NCI-H345 treated with DMSO at 0.1 percent for 48 hours (cell line): ENCODE measurements at regions not wholly inside any gene's neighbourhood (a gene's known extent, or its start where the extent isn't known, plus 50 kb on each side); places are given as distances from the start of the nearest gene placed in this dataset.

Experiments
- DNase-seq: peaks from one replicate; lab custom pipeline; 2025; ENCODE audit not compliant: unreplicated experiment; lab: John Stamatoyannopoulos, UW

GRCh38 chr16:86739178-86739577 lies 160.8 kb downstream of the FOXL1 start:
- DNase-seq = no peak

DNA sequence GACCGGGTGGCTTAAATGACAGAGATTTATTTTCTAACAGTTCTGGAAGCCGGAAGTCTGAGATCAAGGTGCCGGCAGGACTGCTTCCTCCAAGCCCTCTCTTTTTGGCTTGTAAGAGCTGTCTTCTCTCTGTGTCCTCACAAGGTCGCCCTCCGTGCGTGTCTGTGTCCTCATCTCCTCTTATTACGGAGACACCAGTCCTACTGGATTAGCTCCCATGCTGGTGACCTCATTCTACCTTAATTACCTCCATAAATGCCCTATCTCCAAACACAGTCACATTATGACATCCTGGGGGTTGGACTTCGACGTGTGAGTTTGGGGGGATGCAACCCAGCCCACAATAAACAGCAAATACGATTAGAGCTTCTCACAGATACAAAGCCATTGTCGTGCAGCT lies 161.5 kb downstream of the FOXL1 start:
- DNase-seq = no peak

DNA sequence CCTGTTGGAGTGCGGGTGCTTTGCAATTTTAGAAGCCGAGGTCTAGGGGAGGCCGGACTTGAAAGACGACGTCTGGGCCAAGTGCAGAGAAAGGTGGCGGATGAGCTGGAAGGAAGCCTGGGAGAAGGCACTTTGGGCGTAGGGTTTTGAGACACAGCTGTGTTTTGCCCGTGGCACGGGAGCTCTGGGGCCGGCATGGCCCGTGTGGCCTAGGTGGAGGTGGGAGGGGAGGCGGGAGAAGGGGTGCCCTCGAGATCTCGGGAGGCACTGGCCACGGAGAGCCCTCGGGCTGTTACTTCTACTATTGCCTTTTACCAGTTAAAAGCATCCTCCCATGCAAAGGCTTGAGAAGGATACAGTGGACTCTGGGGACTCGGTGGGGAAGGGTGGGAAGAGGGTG lies 161.9 kb downstream of the FOXL1 start:
- no peak for DNase-seq

GRCh38 chr16:86740906-86741799 lies 162.8 kb downstream of the FOXL1 start:
- no peak for DNase-seq

DNA sequence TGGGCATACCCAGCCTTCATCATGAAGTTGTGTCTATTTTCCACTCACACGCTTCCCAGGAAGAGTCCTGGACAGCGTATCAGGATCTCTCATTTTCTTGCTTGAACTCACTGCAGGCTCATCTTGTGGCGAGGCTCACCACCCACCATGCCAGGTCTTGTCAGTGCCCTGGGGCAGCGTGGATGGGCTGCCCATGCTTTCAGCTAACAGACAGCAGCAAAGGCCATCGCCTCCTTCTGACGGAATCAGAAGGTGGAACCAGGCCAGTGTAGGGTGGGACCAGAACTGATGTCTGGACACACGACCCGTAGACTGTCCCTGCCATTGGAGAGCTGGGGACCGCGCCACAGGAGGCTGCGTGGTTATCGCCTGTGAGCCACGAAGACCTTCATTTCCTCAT lies 169.4 kb downstream of the FOXL1 start:
- DNase-seq = no peak

DNA sequence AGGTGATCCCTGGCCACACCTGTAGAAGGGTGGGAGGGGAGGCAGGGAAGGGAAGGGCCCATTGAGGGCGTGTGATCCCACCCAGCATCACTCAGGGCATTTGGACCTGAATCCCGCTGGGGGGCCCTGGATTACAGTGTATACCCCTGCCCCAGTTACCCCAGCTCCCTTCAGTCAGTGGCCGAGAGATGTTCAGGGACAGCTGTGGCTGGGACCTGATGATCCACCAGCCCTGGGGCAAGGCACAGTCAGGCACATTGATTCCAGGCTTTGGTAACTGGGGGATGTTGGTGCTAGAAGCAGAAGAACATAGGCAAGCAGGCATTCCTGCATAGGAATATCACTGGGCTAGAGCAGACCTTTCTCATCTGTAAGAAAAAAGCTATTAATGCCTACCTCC lies 170.3 kb downstream of the FOXL1 start:
- DNase-seq = no peak

DNA sequence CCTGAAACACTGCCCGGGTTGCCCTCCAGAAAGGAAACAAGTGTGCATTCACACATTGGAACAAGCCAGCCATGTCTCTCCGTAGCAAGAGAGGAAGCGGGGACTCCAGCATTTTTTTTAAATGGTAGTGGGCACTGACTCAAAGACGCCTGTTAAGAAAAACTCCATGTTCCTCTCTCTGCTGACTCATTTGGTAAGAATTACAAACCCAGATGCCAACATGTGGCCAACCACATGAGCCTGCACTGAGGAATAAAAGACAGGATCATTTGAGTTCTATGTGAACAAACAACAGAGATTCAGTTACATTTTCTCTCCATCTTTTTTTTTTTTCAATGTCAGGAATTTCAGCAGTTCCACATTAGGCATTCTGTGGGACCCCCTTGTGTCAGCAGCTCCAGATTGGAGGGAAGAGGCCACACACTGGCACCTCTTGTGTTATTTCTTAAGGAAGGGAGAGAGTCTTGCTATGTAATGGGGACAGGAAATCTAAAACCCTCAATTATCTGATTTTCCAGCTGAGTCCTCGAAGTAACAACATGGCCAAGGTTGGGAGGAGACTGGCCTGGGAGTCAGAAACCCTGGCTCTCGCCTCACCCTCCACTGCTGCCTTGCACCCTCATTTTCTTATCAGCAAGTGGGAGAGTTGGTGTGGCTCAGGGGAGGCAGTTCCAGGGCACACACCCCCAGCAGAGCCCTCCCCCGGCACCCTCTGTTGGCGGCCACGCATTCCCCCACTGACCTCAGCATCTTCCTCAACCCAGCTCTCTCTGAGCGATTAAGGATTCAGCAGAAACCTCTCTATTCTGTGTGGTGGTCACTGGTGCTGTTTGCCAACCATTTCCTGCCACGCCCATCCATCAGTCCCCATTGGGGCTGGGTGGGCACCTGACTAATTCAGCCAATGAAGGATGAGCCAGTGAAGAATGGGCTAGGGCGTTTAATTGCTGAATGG lies 173.0 kb downstream of the FOXL1 start:
- DNase-seq = no peak

DNA sequence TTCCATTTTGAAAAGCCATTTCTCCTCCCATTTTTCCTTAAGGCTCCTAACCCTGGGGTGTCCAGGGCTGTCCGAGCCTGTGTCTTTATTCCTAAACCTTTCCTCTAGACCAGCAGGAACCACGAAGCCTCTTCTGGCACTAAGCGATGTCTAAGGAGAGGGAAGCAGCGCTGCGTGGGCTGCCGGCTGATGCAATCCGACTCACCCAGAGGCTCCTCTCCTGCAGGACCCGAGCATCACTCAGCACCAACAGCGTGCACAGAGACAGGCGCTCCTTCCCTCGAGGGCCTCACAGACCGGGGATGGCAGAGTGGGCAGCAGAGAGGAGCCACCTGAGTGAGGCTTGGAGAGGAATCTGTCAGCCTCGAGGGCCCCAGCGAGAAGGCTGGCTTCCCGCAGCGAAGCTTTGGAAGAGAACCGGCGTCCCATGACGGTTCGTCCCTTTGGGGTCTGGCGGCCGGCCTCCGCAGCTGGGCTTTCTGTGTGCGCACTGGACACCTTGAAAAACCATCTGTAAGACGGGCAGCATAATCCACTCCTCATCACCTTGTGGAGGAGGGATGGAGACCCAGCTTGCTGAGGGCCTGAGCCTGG lies 174.3 kb downstream of the FOXL1 start:
- DNase-seq = no peak

DNA sequence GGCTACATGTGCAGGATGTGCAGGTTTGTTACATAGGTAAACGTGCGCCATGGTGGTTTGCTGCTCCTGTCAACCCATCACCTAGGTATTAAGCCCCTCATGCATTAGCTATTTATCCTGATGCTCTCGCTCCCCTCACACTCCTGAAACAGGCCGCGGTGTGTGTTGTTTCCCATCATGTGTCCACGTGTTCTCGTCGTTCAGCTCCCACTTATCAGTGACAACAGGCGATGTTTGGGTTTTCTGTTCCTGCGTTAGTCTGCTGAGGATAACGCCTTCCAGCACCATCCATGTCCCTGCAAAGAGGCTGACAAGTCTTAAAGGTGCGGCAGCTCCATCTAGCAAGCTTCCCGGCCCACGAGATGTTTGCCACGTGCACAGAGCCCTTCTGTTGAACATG lies 175.1 kb downstream of the FOXL1 start:
- DNase-seq = no peak

- no peak for DNase-seq
These were observed 177.2 kb downstream of the FOXL1 start for GRCh38 chr16:86755571-86756006.

DNA sequence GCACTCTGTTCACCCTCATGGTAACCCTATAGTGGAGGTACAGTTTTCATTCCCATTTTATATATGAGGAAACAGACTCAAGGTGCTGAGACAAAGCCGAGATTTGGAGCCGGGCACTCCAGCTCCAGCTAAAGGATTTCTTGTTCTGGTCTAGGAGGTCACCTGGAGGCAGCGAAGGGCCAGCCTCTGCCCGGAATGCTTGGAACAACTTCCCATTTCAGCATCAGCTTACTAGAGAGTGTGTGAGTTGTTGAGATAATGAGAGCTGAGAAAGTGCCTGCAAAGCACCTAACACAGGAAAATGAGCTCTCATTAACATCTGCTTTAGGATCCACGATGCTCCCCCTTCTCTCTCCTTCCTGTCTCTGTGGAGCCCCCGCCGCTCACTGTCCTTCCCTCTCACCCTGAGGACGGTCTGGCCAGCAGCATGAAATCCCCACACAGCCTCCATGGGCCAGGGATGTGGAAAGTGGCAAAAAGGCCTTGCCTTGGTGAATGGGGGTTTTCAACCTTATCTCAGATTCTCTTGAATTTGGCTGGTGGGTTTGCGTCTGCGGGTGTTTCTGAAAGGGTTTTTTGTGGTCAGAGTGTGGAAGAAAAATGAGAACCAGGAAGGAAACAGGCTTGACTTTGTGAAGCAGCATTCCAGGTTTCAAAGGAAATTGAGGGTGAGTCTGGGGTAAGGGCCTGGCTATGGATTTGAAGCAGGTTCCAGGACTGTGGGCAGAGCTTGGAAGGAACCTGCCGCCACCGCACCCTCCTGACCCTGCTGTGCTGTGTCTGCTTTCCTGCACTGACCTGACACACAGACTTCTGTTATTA lies 178.7 kb downstream of the FOXL1 start:
- no peak for DNase-seq

DNA sequence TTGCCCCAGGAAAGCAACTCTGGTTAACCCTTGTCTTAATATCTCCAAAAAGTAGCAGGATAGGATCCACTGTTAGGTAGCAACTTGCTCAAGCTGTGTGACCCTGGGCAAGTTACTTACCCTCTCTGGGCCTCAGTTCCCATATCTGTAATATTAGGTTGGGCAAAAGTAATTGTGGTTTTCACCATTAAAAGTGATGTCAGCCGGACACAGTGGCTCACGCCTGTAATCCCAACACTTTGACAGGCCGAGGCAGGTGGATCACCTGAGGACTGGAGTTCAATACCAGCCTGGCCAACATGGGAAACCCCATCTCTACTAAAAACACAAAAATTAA lies 179.3 kb downstream of the FOXL1 start:
- DNase-seq = no peak

- no peak for DNase-seq
These were observed 180.6 kb downstream of the FOXL1 start for GRCh38 chr16:86758932-86759331.

DNA sequence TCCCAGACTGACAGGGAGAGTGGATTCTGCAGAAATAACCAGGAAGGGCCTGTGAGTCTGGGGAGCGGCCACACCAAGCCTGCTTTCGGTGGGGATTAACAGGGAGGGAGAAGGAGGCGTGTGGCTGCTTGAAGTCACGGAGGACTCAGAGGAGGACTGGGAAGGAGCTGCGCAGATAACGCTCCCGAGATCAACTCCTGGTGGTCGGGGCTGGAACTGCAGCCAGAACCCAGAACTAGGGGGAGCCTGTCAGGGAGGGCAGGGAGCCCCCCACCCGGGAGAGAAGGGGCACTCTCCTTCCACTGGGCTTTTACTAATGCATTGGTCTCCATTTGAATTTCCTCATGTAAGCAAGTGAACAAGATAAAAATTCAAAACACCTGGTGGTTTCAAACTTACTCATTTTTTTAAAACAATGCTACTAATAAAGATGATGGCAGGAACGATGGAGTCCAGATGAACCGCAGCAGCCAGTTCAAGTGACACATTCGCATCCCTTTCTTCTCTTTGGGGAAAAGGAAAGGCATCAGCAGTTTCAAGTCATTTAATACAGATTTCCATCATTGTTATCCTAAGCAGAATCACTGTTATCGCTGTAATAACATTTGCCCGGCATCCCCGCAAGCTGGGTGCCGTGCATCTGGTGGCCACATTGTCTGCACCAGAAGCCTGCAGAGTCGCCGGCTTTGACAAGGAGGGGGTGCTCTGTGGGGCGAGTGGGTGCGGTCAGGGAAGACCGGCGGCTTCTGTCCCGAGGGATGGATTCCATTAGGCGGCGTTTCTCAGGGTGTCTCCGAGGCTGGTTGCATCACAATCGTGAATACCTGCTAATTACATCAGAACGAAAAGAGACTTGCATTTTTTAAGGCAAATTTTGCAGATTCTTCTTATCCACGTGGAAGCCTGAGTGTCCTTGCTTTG lies 183.0 kb downstream of the FOXL1 start:
- DNase-seq = no peak

DNA sequence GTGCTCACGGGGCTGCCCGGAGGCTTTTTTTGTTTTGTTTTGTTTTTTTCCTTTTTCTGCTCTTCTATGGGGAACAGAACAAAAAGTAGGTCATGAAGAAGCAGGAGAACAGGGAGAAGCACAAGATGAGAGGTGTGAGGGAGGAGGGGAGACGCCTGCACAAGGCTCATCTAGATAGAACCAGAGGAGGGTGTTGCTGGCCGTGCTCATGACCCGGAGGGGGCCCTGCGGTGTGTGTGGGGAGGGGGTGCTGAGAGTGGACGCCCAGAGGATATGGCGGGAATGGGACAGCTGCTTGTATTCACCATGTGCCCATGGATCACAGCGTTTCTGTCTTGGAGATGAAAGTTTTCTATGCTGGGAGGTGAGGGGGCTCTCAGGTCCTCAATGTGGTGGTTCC lies 183.7 kb downstream of the FOXL1 start:
- DNase-seq = no peak

- no peak for DNase-seq
These were observed 185.5 kb downstream of the FOXL1 start for GRCh38 chr16:86763819-86764218.

GRCh38 chr16:86764551-86764950 lies 186.2 kb downstream of the FOXL1 start:
- DNase-seq = no peak

GRCh38 chr16:86765389-86766026 lies 187.2 kb downstream of the FOXL1 start:
- no peak for DNase-seq

DNA sequence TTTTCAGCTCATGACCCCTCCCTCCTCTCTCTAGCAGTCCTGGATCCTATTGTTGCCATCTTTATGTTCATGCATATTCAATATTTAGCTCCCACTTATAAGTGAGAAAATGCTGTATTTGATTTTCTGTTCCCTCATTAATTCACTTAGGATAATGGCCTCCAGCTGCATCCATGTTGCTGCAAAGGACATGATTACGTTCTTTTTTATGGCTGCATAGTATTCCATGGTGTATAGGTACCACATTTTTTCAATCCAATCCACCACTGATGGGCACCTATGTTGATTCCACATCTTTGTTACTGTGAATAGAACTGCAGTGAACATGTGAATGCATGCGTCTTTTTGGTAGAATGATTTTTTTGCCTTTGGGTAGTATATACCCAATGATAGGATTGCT lies 188.4 kb downstream of the FOXL1 start:
- no peak for DNase-seq
